NCI-H1092 treated with DMSO at 0.1 percent for 48 hours (cell line): ENCODE measurements at regions not wholly inside any gene's neighbourhood (a gene's known extent, or its start where the extent isn't known, plus 50 kb on each side); places are given as distances from the start of the nearest gene placed in this dataset.

Source experiments
- DNase-seq: peaks from one replicate; lab custom pipeline; 2025; lab: John Stamatoyannopoulos, UW

GRCh38 chr9:86695910-86696424 lies 251.3 kb downstream of the GAS1 start:
- no peak for DNase-seq

GRCh38 chr9:86690034-86690433 lies 257.3 kb downstream of the GAS1 start:
- no peak for DNase-seq

- no peak for DNase-seq
These were observed 259.5 kb downstream of the GAS1 start for GRCh38 chr9:86687788-86688187.

GRCh38 chr9:86685556-86685955 lies 261.8 kb downstream of the GAS1 start:
- no peak for DNase-seq

GRCh38 chr9:86684148-86684547 lies 263.2 kb downstream of the GAS1 start:
- DNase-seq: peak; percentile 69

- DNase-seq: no peak
These were observed 265.1 kb downstream of the GAS1 start for GRCh38 chr9:86682240-86682639.

GRCh38 chr9:86679909-86680308 lies 267.4 kb downstream of the GAS1 start:
- no peak for DNase-seq

GRCh38 chr9:86676396-86676795 lies 270.9 kb downstream of the GAS1 start:
- no peak for DNase-seq

- no peak for DNase-seq
These were observed 271.5 kb downstream of the GAS1 start for GRCh38 chr9:86675805-86676204.

GRCh38 chr9:86674487-86674886 lies 272.8 kb downstream of the GAS1 start:
- DNase-seq: no peak

- no peak for DNase-seq
These were observed 274.3 kb downstream of the GAS1 start for GRCh38 chr9:86672966-86673365.

- DNase-seq: no peak
These were observed 275.0 kb downstream of the GAS1 start for GRCh38 chr9:86672301-86672700.

GRCh38 chr9:86671018-86671417 lies 276.3 kb downstream of the GAS1 start:
- no peak for DNase-seq

- DNase-seq: no peak
These were observed 276.8 kb downstream of the GAS1 start for GRCh38 chr9:86670536-86670935.

GRCh38 chr9:86670076-86670475 lies 277.2 kb downstream of the GAS1 start:
- DNase-seq: no peak

- DNase-seq: no peak
These were observed 277.9 kb downstream of the GAS1 start for GRCh38 chr9:86669422-86669821.

- no peak for DNase-seq
These were observed 278.8 kb downstream of the GAS1 start for GRCh38 chr9:86668488-86668887.

- no peak for DNase-seq
These were observed 280.0 kb downstream of the GAS1 start for GRCh38 chr9:86667307-86667706.

GRCh38 chr9:86665416-86665815 lies 281.9 kb downstream of the GAS1 start:
- no peak for DNase-seq

- no peak for DNase-seq
These were observed 282.7 kb downstream of the GAS1 start for GRCh38 chr9:86664603-86665002.

- DNase-seq: no peak
These were observed 283.4 kb downstream of the GAS1 start for GRCh38 chr9:86663905-86664304.

- no peak for DNase-seq
These were observed 284.3 kb downstream of the GAS1 start for GRCh38 chr9:86662890-86663468.

GRCh38 chr9:86660146-86660943 lies 287.0 kb downstream of the GAS1 start:
- no peak for DNase-seq
